ENCODE measurements at regions not wholly inside any gene's neighbourhood (a gene's known extent, or its start where the extent isn't known, plus 50 kb on each side); places are given as distances from the start of the nearest gene placed in this dataset.
"Not testable (repeated sequence)": the region's sequence is repeated elsewhere in the genome, so short reads cannot be mapped to it uniquely, and the experiment has no call there.

DNA sequence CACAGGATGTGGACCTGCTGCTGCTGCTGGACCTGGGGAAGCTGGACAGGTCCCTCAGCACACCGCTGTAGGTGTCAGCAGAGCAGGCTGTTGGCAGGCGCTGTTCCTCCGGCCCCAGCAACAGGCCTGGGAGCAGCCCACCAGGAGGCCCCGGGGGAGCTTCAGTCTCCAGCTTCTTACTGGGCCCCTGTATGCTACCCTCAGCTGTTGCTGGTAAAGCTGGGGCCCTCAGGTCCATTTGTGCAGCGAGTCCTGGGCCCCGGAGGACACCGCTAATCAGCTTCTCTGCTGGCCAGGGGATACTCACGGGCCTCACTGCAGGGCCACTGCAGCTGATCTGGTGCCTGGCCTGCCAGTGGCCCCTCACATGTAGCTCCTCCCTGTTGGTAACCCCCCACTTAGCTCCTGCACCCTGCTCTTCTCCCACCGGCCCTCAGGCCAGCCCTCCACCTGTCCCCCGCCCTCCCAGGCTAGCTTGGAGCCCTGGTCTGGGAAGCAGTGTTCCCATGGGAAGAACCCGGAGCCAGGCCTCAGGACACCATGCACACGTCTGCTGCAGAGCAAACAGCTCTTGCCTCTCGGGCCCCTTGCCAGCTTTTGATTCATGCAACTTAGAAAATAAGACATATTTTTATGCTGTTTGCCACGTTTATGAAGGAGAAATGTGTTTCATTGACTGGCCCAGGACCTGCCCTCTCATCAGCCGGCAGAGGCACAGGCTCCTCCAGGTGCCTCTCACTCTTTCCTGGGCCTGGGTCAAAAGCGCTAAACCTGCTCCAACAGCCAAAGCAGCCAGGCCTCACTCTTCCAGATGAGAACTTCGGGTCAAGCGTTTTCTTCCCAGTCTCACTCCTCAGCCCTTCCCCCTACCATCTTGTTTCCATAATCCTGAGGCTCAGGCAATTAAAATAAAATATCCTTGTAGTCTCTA lies 61.0 kb upstream of the ADAMTS2 start:
- TF ChIP-seq, protein P1, sequence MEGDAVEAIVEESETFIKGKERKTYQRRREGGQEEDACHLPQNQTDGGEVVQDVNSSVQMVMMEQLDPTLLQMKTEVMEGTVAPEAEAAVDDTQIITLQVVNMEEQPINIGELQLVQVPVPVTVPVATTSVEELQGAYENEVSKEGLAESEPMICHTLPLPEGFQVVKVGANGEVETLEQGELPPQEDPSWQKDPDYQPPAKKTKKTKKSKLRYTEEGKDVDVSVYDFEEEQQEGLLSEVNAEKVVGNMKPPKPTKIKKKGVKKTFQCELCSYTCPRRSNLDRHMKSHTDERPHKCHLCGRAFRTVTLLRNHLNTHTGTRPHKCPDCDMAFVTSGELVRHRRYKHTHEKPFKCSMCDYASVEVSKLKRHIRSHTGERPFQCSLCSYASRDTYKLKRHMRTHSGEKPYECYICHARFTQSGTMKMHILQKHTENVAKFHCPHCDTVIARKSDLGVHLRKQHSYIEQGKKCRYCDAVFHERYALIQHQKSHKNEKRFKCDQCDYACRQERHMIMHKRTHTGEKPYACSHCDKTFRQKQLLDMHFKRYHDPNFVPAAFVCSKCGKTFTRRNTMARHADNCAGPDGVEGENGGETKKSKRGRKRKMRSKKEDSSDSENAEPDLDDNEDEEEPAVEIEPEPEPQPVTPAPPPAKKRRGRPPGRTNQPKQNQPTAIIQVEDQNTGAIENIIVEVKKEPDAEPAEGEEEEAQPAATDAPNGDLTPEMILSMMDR (IDR thresholded peaks at IDR 0.05; ENCODE audit: low read depth, low read length, missing control alignments) = no peak
- H3K4me3 ChIP-seq (ENCODE audit: low read depth, low read length) = no peak overlapping the region
- in situ Hi-C loops (cut with HindIII; ENCODE audit: low sequenced_read_pairs) = no loop called here
- no peak for DNase-seq (ENCODE audit: low read depth)

DNA sequence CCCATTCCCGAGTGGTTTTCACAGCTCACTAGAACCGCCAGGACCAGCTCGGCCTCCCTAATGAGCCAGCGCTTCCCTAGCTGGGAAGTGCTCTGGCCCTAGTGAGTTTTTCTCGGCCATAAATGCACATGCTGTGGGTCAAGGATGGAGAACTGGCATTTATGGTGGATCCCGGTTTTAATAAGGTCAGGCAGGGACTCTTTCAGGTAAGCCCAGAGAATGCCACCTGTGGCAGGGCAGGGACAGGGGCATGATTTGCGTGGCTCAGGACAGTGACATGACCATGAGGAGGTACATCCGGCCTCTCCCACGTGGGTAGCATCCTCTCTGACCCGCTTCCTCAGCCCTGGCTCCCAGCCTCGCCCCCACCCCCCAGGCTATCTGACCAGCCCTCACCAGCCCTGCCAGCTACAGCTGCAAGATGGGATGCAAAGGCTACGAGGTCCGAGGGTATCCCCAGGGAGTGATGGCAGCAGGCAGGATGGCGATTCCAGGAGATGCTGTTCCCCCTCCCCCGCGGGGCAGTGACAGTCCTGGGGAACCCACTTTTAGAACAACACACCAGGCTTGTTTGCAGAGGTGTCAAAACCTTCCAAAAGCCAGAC lies 60.3 kb upstream of the ADAMTS2 start:
- in situ Hi-C loops (cut with HindIII; ENCODE audit: low sequenced_read_pairs) = no loop called here
- TF ChIP-seq, protein P1 (IDR thresholded peaks at IDR 0.05; ENCODE audit: low read depth, low read length, missing control alignments) = no peak
- no peak for DNase-seq (ENCODE audit: low read depth)
- H3K4me3 ChIP-seq (ENCODE audit: low read depth, low read length) = no peak overlapping the region

DNA sequence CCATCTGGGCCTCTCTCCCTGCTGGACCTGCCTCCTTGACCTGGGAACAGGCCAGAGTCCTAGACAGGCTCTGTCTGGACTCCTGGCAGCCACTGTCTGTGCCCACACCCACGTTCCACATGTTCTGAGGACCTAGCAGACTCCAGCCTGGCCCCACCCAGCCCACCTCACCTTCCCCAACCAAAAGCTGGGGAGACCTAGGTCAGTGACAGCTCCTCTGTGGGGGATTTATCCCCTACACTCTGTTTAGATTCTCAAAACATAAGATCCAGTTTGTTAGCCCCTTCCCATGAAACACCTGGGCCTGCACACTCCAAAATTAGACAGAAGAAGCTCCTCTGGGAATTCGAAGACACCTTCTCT lies 59.8 kb upstream of the ADAMTS2 start:
- in situ Hi-C loops (cut with HindIII; ENCODE audit: low sequenced_read_pairs) = no loop called here
- TF ChIP-seq, protein P1 (IDR thresholded peaks at IDR 0.05; ENCODE audit: low read depth, low read length, missing control alignments) = no peak
- no peak overlapping the region for H3K4me3 ChIP-seq (ENCODE audit: low read depth, low read length)
- DNase-seq (ENCODE audit: low read depth) = no peak

DNA sequence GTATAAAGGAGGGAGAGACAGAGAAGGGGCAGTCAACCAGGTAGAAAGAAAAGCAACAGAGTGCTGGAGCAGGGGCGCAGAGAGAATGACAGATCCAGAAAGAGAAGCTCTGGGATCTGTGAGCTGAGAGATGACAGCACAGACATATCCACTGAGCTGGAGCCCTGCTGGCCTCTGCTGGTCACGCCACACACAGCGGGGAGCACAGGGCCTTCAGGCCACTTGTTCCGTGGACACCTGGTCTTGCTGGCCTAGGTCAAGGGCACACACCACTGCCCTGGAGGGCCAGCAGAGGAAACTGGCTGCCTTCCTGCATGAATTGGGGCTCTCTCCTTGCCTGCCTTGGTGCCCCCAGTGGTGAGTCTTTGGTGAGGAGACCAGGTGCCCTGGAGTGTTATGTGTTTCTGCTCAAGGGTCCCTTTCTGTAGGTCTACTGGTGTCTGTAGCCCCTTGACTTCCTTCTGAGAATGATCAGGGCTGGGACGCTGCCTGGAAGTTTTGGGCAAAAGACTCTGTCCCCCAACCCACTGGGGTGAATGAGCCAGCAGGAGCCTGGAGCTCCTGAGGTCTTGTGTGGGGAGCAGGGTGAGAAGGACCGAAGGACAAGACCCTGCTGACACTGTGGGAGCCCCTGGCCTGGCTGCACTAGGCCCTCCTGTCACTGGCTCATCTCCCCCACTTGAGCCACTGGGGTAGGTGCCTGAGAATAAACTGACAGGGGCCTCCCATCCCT lies 59.2 kb upstream of the ADAMTS2 start:
- DNase-seq (ENCODE audit: low read depth) = no peak
- no peak overlapping the region for H3K4me3 ChIP-seq (ENCODE audit: low read depth, low read length)
- in situ Hi-C loops (cut with HindIII; ENCODE audit: low sequenced_read_pairs) = loop anchor here (5.0 kb wide), 1 partner anchor 73 kb away; no protein-coding TSS in a partner anchor
- TF ChIP-seq, protein P1 (IDR thresholded peaks at IDR 0.05; ENCODE audit: low read depth, low read length, missing control alignments) = no peak

DNA sequence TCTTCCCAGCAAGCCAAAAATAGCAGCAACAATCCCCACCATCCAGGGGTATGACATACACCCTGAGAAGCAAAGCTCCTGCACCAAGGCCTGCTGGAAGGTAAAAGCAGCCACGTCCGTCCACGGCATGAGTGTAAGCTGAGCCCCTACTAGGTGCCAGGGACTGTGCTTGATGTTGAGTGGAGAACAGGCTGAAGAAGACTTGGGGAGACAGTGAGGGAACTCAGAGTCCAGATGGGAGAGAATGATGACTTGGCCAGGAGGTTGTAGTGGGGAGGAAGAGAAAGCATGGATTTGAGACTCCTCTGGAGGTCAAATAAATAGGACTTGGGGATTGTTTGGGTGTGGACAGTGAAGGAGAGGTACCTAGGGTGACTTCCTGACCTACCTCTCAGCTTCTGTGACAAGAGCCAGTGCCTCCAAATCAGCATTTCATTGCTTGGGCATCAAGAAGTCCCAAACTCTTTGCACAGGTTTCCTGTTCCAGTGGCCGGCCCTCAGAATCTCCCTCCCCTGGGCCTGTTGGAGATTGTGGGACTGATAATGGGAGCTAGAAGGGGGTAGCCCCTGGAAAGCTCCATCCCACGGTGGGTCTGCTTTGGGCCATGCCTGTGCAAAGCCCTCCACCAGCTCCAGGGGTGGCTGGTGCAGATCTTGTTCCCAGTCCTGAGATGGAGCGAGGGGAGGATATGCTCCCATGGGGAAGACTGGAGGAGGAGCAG lies 58.3 kb upstream of the ADAMTS2 start:
- in situ Hi-C loops (cut with HindIII; ENCODE audit: low sequenced_read_pairs) = loop anchor here (5.0 kb wide), 1 partner anchor 74 kb away; no protein-coding TSS in a partner anchor
- H3K4me3 ChIP-seq (ENCODE audit: low read depth, low read length) = no peak overlapping the region
- TF ChIP-seq, protein P1 (IDR thresholded peaks at IDR 0.05; ENCODE audit: low read depth, low read length, missing control alignments) = no peak
- no peak for DNase-seq (ENCODE audit: low read depth)

DNA sequence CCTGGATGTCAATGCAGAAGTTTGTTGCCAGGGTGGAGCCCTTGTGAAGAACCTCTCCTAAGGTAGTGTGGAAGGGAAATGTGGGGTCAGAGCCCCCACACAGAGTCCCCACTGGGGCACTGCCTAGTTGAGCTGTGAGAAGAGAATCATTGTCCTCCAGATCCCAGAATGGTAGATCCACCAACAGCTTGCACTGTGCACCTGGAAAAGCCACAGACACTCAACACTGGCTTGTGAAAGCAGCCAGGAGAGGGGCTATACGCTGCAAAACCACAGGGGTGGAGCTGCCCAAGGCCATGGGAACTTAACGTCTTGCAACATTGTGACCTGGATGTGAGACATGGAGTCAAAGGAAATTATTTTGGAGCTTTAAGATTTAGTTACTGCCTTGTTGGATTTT lies 55.2 kb upstream of the ADAMTS2 start:
- not testable (repeated sequence) for DNase-seq (ENCODE audit: low read depth); H3K4me3 ChIP-seq (ENCODE audit: low read depth, low read length)
- in situ Hi-C loops (cut with HindIII; ENCODE audit: low sequenced_read_pairs) = loop anchor here (5.0 kb wide), 1 partner anchor 77 kb away; no protein-coding TSS in a partner anchor

Measured in astrocyte of the cerebellum (primary cell).